Retinal pigment epithelial cell (primary cell): ENCODE measurements at regions not wholly inside any gene's neighbourhood (a gene's known extent, or its start where the extent isn't known, plus 50 kb on each side); places are given as distances from the start of the nearest gene placed in this dataset.

Source experiments
- DNase-seq: peaks from one replicate; pipeline ENCODE4 v3.0.0-alpha.2; 2010; ENCODE audit warnings: low read depth
- H3K4me3 ChIP-seq: 2 replicates; pipeline ENCODE4 v1.5.1; 2011; ENCODE audit warnings: mild to moderate bottlenecking, low read length, control low read depth, moderate library complexity
- TF ChIP-seq, protein P1 (sequence below): conservative IDR thresholded peaks from 2 replicates; pipeline ENCODE4 v1.5.1; 2011; ENCODE audit warnings: low read depth, low read length, control low read depth, inconsistent platforms

DNA sequence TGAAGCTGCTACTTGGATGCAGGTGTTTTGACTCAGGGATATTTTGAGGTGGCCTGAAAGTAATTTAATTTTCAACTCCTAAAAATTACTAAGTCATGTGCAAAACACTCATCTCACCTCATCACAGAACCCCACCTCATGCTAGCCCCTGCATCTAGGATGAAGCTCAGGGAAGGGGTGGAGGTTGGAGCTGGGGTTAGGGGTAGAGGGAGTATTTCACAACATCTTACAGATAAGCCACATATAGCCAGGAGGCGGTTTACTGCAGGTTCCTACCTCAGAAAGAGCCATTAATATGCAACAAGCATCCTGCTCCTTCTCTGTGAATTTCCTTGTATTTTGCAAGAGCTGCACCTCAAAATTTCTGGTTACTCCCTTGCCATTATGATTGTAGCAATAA lies 70.5 kb upstream of the TSPAN5 start:
- DNase-seq: no peak
- H3K4me3 ChIP-seq: no peak overlapping the region
- TF ChIP-seq, protein P1, sequence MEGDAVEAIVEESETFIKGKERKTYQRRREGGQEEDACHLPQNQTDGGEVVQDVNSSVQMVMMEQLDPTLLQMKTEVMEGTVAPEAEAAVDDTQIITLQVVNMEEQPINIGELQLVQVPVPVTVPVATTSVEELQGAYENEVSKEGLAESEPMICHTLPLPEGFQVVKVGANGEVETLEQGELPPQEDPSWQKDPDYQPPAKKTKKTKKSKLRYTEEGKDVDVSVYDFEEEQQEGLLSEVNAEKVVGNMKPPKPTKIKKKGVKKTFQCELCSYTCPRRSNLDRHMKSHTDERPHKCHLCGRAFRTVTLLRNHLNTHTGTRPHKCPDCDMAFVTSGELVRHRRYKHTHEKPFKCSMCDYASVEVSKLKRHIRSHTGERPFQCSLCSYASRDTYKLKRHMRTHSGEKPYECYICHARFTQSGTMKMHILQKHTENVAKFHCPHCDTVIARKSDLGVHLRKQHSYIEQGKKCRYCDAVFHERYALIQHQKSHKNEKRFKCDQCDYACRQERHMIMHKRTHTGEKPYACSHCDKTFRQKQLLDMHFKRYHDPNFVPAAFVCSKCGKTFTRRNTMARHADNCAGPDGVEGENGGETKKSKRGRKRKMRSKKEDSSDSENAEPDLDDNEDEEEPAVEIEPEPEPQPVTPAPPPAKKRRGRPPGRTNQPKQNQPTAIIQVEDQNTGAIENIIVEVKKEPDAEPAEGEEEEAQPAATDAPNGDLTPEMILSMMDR: no peak

DNA sequence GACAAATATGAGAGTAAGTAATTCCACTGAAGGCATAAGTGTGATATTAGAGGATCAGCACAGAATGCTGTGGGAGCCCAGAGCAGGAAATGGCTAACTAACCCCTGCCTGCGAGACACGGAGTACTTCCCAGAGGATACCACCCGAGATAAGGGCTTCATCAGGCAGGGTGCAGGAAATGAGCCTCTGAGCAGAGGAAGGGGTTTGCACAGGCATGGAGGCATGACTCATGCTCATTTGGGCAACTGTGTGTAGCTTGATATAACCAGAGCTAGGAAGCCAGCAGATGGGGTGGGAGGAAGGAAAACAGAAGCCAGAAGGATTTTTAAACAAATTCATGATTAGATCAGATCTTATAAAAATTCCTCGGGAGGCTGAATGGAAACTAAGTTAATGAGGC lies 70.0 kb upstream of the TSPAN5 start:
- TF ChIP-seq, protein P1: no peak
- DNase-seq: no peak

DNA sequence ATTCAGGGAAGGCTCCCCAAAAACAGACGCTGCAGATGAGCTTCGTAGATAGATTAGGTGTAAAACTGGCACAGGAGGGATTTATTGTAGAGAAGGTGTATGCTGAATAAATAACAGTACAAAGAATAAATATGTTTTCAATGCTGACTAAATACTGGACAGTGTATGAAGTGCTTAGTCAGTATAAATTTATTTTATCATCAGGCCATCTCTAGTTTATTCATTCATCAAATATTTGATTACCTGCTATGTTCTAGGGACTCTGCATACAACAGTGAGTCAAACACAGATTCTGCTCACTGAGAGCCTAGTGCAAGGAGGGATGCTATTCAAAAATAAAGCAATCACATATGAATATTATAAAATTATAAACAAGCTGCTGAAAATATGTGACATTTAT lies 63.6 kb upstream of the TSPAN5 start:
- no peak overlapping the region for H3K4me3 ChIP-seq
- TF ChIP-seq, protein P1: no peak
- DNase-seq: no peak

More for the DNA sequence above, 70.0 kb upstream of the TSPAN5 start:
- H3K4me3 ChIP-seq: no peak overlapping the region

DNA sequence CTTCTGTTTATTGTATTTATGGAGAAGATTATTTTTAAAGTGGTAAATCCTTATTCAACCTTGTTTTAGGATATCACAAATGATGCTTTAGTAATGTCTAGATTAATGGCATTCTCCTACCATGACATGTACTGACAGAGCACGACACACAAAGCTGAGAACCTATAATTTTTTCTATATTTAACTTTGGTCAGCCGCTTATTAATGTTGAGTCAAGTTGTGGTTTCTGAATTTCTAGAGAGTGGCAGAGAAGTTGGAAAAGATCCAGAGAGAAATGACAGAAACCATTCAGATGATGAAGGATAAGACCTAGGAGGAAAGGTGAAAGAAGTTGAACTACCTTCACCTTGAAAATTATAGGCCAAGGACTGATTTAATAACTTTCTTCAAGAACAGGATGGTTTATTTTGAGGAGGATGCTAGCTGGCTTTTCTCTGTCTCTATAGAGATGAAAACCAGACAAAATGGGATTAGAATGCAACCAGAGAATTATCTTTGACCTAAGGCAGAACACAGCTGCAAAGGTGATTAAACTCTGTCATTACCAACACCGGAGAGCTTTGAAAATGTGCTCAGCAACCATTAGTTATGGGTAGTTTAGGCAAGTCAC lies 62.6 kb upstream of the TSPAN5 start:
- TF ChIP-seq, protein P1: no peak
- no peak overlapping the region for H3K4me3 ChIP-seq
- no peak for DNase-seq

GRCh38 chr4:98716796-98717195 lies 58.4 kb upstream of the TSPAN5 start:
- DNase-seq: no peak
- no peak overlapping the region for H3K4me3 ChIP-seq
- TF ChIP-seq, protein P1: no peak

GRCh38 chr4:98712607-98713006 lies 54.2 kb upstream of the TSPAN5 start:
- TF ChIP-seq, protein P1: no peak
- H3K4me3 ChIP-seq: no peak overlapping the region
- DNase-seq: no peak

DNA sequence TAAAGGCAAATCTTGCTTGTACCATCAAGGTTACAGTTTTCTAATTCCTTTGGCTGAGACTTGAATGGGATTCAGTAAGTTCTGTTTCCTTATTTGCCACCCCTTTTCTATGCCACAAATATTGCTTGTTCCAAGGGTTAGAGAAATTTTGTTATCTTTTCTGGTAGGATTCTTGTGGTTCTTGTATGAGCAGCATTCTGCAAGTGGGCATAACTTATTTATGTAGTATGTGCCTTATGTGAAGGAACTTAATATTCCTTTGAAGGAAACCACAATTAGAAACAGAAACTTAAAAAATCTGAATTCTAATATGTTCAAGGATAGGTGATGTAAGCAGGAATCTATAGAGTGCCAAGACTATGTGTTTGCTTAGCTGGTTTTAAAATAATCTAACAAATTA lies 53.1 kb upstream of the TSPAN5 start:
- TF ChIP-seq, protein P1: no peak
- no peak for DNase-seq
- no peak overlapping the region for H3K4me3 ChIP-seq
